ENCODE measurements at regions not wholly inside any gene's neighbourhood (a gene's known extent, or its start where the extent isn't known, plus 50 kb on each side); places are given as distances from the start of the nearest gene placed in this dataset.

DNA sequence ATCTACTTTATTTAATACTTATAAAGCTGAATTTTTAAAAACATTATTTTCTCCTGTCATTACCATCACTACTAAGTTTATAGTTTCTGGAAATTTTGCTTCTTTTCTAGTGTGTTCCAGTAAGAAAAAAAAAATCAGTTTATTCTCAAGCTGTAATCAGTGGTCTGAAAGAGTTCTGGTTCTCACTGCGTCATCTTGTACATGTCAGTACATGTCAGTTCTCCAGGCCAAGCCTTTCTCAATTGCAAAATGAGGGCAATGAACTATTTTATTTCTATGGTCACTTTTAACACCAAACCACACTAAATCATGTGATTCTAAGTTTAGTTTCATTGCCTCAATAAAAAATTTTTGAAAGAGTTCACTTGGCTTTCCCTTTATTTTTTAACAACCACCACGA lies 468.9 kb upstream of the LRFN5 start:
- no peak for TF ChIP-seq REST (IDR thresholded peaks at IDR 0.05; ENCODE audit: insufficient read depth in 1 of 2, low read depth in 2 of 2, low read length in 2 of 2)
- TF ChIP-seq POLR2AphosphoS5 (IDR thresholded peaks at IDR 0.05; ENCODE audit: low read depth, low read length): no peak
- no peak for TF ChIP-seq TAF1 (IDR thresholded peaks at IDR 0.05; ENCODE audit: borderline replicate concordance, insufficient read depth, low read length)
- no peak for TF ChIP-seq SIN3A (IDR thresholded peaks at IDR 0.05; ENCODE audit: borderline replicate concordance, insufficient read depth, low read length)

Measured in PFSK-1 (cell line).